ENCODE measurements at regions not wholly inside any gene's neighbourhood (a gene's known extent, or its start where the extent isn't known, plus 50 kb on each side); places are given as distances from the start of the nearest gene placed in this dataset.

DNA sequence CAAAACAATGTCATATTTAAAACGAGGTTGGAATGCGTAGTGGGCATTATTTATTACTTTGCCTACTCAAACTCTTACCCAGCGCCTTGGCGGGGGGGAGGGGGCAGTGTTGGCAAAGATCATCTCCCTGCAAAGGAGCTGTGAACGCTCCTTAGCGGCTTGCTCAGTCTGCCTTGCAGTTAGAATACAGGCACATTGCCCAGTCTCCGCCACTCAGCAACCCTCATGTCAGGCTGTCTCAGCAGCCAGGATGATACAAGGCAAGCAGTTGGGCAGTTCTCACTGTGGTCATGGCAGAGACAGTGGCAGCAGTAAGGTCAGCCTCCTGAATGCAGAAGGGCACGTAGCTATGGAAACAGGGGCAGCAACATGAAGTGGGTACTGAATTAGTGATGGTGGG is 170.4 kb upstream of the KCNK2 start:
- TF ChIP-seq, protein P1, sequence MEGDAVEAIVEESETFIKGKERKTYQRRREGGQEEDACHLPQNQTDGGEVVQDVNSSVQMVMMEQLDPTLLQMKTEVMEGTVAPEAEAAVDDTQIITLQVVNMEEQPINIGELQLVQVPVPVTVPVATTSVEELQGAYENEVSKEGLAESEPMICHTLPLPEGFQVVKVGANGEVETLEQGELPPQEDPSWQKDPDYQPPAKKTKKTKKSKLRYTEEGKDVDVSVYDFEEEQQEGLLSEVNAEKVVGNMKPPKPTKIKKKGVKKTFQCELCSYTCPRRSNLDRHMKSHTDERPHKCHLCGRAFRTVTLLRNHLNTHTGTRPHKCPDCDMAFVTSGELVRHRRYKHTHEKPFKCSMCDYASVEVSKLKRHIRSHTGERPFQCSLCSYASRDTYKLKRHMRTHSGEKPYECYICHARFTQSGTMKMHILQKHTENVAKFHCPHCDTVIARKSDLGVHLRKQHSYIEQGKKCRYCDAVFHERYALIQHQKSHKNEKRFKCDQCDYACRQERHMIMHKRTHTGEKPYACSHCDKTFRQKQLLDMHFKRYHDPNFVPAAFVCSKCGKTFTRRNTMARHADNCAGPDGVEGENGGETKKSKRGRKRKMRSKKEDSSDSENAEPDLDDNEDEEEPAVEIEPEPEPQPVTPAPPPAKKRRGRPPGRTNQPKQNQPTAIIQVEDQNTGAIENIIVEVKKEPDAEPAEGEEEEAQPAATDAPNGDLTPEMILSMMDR (IDR thresholded peaks at IDR 0.05): no peak
- TF ChIP-seq POLR2A (IDR thresholded peaks at IDR 0.05): no peak
